NCI-H128 (cell line): ENCODE measurements at regions not wholly inside any gene's neighbourhood (a gene's known extent, or its start where the extent isn't known, plus 50 kb on each side); places are given as distances from the start of the nearest gene placed in this dataset.
"Not testable (repeated sequence)": the region's sequence is repeated elsewhere in the genome, so short reads cannot be mapped to it uniquely, and the experiment has no call there.

Experiments
- DNase-seq: peaks from one replicate; lab custom pipeline; 2025; ENCODE audit not compliant: unreplicated experiment; lab: John Stamatoyannopoulos, UW

DNA sequence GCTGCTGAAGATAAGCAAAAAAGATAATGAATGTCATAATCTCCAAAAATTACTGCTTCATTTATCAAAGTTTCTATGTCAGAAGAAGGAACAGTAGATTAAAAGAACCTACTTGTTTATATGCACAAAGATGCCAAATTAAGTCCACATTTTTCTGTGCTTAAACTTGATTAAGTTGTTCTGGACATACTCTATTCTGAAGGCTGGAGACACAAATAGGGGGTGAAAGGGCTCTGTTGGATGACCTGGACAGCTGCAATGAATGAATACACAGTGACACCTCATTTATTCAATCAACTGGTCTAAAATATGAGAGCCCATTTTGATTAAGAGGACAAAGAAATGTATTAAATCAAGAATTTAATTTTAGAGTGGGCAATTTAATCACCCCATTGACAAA, 276.3 kb upstream of the PCDH9 start:
- DNase-seq: no peak

DNA sequence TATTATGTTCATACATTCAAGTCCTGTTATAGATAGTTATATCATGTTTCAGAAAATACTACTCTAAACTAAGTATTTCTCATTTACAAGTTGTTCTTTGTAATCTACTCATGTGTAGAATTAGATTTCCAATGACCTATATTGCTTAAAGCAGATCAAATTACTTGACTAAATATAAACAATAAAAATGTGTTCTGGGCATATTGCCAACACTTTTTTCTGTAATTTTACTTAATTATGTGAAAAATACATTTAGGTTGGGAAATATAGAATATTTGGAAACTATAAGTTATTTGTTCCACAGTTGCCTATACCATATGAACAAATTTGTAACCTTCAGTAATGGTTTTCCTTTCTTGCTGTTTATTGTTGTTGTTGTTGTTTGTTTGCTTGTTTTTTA, 275.2 kb upstream of the PCDH9 start:
- DNase-seq: no peak

DNA sequence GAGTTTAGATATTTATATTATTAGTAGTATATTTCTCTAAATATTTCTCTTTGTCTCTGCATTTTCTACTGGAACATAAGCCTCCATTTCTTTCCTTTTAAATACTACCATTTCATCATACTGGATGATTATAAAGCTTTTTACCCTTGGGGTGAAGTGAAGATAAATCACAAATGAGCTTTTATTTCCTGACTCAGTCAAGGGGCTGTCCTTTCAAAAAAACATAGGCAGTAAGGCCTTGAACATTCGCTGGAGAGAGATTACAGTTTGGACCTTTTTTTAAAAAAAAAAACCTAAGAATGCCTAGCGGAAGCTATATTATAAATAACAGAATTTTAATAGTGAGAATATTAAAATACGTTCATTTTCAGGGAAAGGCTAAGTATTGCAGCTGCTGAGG, 268.8 kb upstream of the PCDH9 start:
- DNase-seq: no peak

DNA sequence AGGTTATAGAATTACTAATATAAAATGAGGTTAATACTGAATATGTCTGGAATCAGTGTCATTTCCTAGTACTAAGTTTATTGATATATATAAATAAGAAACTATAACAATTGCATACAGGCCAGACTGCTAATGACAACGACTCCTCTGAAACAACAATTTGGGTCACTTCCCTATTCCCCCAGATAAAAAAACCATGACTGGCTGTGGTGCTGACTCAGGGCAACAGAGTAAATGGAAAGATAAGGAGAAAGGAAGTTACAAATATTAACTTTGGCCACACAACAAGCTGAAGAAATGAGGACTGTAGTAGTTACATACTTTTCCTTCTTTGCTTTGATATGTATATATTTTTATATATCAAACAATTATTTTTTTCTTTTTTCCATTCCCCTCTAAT, 263.7 kb upstream of the PCDH9 start:
- DNase-seq: no peak

DNA sequence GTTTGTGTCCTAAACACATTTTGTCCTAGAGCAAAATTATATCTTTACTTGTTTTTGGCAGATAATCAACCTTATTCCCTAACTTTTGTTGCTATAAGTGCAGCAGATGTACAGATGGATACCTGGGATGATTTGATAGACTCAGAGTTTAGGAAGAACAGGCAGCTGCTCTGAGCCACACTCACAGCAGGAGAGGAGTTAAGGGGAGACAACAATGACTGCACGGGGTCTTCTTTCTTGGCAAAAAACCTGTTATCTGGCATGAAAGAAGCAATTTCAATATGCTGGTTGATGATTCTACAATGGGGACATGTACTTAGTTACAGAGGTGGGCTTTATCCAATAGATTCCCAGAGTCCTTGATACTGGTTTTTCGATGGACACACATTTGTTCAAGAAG, 258.9 kb upstream of the PCDH9 start:
- DNase-seq: no peak

DNA sequence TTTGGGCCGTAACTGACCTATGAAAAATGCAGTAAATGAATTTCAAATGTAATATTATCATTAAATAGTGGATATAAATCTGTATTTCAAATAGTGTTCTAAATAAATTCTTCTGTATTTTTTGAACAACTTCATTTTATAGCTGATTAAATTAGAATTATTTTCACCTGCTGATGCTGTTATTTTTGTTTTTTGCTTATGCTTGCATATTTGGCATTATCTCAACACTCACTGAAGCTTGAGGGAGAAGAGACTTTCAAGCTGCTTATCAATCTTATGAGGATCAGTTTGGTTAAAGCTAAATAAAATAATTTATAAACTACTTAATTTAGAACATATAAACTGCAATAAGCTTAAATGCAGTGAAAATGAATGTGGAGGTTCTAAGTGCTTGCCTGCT, 251.3 kb upstream of the PCDH9 start:
- no peak for DNase-seq

DNA sequence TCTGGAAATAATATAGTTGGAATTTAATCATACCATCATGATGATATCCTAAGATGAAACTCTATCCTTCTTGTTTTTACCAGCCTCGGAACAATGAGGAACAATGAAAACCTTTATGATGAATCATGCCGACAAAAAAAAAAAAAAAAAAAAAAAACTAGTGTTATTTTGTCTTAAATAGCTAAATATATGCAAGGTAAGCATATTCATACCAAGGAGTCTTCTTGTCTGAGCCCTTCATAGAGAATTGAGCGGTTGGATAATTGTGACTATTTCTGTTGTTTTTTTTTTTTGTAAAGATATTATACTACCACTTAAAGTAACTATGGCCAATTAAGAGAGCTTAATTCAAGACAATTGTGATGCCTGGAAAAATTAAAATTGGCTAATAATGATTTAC, 244.0 kb upstream of the PCDH9 start:
- DNase-seq: no peak

DNA sequence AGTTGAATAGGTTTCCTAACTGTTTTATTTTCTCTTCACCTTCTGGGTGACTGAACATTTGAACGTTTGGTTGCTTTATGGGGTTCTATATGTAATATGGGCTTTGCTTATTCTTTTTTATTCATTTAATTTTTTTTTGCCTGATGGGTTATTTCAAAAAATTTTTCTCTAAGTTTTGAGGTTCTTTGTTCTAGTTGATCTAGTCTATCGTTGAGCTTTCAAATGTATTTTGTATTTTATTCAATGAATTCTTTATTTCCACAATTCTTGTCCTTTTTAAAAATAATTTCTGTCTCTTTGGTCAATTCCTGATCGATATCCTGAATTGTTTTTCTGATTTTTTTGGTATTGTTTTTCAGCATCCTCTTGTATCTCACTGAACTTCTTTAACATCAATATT, 239.5 kb upstream of the PCDH9 start:
- no peak for DNase-seq

DNA sequence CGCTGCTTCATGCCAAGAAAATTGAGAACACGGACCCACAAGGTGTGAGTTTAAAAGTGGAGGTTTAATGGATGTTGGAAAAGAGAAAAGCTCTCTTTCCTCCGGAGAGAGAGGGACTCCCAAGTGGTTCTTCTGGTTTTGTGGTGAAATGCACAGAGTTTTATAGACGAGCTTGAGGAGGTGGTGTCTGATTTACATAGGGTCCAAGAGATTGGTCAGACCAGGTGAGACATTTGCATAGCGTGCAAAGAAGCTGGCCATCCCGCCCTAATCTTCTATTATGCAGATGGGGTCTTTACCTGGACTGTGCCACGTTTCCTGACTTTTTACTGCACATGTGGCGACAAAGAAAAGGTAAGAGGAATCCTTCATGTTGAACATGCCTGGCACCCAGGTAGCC, 236.4 kb upstream of the PCDH9 start:
- DNase-seq: no peak

DNA sequence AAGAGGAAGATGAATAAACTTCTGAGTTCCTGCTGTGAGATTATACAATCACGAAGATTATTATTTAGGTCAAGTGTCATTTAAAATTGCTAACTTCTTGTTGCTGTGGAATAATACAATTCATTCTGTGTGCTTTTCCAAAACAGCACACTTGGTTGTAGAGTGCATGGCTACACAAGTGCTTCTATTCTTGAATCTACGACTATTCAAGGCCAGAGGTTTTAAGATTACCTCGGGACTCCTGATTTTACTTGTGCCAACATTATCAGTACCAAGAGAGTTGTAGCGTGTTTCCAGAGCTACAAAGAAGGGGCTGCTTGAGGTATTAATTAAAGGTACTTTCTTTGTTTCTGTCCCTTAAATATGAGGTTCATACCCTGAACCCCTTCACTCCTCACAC, 234.0 kb upstream of the PCDH9 start:
- no peak for DNase-seq

DNA sequence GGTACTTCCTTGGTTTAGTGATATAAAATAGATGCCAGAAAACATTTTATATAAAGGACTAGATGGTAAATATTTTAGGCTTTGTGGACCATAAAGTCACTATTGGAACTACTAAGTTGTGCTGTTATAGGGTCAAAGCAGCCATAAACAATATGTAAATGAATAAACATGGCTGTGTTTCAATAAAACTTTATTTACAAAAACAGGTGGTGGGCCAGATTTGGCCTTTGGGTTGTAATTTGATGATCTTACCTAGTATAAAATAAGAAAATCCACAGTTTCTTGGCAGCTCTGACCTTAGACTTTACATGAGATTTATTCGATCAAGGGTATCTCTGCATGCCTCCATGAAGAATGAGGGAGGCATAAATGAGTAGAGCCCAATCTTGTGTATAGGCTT, 232.0 kb upstream of the PCDH9 start:
- DNase-seq: no peak

DNA sequence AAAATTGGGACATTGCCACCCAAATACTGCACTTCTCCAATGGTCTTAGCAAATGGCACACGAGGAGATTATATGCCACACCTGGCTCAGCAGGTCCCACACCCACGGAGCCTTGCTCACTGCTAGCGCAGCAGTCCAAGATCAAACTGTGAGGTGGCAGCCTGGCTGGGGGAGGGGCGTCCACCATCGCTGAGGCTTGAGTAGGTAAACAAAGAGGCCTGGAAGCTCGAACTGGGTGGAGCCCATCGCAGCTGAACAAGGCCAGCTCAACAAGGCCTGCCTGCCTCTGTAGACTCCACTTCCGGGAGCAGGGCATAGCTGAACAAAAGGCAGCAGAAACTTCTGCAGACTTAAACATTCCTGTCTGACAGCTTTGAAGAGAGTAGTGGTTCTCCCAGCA, 222.4 kb upstream of the PCDH9 start:
- not testable (repeated sequence) for DNase-seq

DNA sequence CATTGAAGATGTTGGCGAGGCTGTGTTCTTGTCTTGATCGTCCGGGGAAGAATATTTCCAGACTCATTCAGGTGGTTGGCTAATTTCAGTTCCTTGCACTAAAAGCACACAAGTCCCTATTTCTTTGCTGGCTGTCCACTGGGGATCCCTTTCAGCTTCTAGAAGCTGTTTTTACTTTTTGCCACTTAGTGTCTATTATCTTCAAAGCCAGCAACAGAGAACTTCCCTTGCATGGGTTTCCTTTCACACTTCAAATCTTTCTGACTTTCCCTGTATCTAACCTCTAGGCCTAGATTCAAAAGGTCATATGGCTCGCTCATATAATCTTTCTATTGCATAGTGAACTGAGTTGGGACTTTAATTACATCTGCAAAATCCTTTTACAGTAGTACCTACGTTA, 215.3 kb upstream of the PCDH9 start:
- no peak for DNase-seq

DNA sequence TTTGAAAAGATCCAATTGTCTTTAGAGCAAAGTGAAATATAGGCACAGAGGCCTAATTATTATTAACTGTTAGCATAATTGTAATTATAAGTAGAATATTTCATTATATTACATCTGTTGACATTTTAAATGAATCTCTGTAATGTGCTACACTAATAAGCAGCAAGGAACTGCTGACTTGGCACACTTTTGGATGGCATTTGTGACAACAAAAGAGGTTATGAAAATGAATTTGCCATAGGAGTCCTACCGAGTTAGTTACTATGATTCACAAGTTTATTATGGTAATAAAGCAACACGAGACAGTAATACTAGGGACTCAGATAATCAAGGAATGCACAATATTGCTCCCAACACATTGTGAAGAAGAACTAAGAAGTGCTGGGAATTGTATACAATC, 213.8 kb upstream of the PCDH9 start:
- no peak for DNase-seq

DNA sequence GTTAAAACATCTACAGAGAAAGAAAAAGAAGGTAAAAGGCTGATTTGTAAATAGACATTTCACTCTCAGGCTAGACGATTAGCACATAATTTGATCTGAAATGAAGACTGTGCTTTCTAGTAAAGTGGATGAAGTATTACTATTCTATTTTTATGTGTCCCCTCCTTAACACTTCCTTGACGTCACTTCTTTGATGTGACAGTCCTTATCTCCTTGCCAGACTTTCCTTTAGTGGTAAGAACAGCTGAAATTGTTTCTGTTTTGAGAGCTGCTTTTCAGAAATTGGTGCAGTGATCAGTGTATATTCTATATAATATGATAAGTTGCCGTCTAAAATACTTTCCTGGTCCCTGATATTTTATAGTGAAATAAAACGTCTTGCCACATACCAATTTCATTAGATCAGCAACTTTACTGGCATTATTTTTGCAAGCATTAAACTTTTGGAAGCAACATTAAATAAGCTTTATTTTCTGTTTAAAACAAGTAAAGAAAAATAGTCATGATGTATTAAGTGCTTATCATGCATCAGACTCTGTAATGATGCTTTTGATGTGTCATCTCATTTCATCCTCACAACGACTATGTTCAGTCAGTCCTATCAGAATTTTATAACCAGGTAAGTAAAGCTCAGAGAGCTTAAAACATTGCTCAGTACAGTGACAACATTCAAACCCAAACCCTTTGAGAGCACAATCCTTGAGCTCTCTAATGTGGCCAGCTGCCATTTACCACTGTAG, 210.3 kb upstream of the PCDH9 start:
- no peak for DNase-seq

DNA sequence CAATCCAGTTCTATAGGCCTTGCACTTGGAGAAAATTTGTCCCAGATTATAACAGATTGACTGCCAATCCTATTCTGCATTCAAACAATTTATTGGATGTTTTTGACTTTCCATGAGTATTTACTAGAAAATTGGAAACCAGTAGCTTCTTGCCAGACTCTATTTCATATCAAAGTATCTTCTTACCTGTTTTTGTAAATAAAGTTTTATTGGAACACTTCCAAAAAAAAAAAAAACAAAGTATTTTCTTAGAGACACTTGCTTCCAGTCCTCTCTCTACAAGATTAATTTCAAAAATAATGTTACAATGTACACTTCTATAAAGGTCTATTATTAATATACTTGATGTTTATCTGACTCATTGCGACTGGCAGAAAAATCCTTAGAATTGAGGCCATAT, 209.2 kb upstream of the PCDH9 start:
- DNase-seq: no peak

DNA sequence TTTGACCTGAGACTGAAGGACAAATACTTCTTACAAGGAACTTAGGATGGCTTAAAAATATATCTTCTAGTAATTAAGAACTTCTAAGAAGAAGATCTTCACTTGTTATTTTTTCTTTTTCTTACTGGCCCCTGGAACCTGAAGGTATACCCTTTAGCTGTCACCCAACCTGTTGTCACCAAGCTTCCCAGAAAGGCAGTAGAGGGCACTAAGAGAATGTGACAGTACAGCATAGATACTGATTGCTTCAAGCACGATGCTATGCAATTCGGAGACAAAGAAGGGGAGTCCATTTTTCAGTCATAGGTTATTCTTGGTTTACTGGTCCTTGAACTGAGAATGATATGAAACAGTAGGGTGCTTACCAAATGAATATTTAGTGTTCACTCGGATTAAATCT, 208.3 kb upstream of the PCDH9 start:
- DNase-seq: no peak

DNA sequence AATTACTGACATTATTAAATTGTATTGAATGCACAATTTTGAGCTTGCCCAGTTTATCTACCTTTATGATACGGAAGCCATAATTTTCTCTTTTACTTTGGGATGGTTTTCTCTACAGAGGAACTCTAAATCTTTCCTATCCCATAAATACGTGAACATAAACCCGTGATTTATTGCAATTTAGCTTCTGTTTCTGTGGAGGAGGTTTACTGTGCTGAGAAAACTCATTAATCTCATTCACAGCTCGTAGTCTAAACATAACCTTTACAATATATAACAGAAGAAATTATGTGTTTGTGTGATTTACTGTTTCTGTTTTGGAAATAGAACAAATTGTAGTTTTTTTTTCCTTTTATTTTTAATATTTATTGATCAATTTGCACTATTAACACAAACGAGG, 207.1 kb upstream of the PCDH9 start:
- no peak for DNase-seq

DNA sequence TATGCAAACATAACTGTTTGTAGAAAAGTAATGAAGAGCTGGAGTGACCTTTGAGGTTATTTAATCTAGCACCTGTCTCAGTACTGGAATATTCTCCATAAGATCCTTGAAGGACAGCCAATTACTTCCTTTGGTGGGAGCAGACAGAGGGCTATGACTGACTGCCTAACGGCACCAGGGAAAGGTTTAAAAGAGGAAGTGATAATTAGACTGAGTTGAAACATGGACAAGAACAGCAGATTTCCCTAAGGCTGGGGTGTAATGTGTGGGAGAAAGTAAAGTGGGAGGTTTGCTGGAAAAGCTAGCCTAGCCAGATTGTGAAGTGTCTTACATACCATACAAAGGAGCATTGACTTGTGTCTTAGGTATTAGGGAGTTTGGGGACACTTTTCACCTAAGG, 191.3 kb upstream of the PCDH9 start:
- DNase-seq: no peak

DNA sequence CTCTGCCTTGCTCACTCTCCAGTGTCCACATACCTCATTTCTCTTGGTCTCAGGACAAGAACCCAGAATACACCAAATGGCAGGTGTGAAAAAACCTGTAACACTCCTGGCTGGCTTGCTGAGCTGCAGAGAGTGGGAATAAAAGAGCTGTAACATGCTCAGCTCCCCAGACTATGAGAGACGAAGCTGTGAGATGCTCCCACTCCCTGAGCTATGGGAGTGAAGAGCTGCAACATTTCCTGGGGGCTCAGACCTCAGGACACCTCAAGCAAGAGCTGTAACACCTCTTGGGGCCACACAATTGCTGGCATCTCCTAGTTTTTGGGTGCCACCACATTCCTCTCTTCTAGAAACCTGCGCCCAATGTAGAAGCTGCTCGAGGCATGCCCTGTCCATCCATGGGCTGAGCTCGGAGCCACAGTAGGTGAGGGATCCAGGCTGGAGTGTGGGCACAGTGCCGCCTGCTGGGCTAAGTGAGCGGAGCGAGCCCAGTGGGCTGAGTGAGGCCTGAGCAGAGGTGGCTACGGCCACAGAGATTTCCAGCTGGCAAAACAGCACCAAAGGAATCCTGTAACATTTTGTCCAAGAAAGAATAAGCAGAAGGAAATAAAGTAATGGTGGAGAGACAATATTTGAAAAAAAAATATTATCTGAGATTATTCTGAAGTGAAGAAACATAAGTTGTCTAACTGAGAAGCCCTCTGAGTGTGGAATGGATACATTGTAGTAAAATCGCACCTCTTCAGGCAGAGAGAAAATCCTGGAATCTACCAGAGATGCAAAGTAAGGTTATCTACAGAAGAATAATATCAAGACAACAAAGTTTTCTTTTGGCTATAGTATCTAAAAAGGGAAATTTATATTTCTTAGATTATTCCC, 186.2 kb upstream of the PCDH9 start:
- DNase-seq: no peak

DNA sequence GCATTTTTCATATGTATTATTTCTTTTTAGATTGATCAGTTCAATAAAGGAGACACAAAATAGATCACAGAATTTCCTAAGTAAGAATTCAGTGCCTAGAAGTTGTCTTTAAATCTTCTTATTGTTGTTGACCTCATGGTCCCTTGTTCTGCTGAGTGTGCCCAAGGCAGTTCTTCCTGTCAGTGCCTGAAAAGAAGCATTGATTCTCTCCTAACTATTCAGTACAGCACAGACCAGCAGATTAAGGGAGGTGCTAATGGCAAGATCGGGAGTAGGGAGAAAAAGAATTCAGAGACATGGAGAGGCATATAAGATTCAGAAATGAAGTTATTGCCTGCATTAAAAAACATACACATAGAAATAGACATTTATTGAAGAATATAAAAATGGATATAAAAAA, 180.5 kb upstream of the PCDH9 start:
- DNase-seq: no peak

DNA sequence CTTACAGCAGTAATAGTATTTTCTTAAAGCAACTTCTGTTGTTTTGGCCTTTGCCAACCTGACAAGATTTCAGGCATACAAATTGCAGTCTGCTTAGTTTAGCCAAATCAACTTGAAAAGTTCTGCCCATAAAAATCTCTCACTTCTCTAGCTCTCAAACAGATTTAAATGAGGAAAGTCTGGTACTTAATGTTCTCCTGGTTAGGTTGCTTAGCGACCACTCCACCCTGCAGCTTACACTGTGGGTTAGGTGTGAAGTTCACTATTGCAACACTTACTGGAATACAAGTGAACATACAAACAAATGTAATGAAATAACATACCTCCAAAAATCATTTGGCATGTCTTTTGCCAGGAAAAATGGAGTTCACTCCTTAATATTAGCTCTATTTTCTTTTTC, 178.7 kb upstream of the PCDH9 start:
- no peak for DNase-seq

DNA sequence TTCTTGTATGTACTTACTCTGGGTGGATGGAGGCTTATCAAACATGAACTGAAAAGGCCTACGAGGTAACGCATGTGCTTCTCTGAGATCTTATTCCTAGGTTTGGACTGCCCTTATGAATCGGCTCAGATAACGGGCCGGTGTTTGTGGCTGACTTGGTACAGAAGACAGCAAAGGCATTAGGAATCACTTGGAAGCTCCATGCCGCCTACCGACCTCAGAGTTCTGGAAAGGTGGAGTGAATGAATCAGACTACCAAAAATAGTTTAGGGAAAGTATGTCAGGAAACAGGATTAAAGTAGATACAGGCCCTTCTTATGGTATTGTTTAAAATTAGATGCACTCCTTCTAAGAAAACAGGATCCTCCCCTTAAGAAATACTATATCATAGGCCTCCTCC, 172.4 kb upstream of the PCDH9 start:
- no peak for DNase-seq
